Endodermal cell (in vitro differentiated cells): ENCODE measurements at regions not wholly inside any gene's neighbourhood (a gene's known extent, or its start where the extent isn't known, plus 50 kb on each side); places are given as distances from the start of the nearest gene placed in this dataset.

ENCODE experiments used
- DNase-seq: peaks from one replicate; pipeline ENCODE4 v3.0.0-alpha.2; 2017
- H3K27ac ChIP-seq: 2 replicates; pipeline ENCODE4 v1.5.1; 2013; ENCODE audit warnings: mild to moderate bottlenecking, low read depth, low read length, moderate library complexity
- H3K27me3 ChIP-seq: 2 replicates; pipeline ENCODE4 v1.6.1; 2013; ENCODE audit warnings: mild to moderate bottlenecking, low read length, moderate library complexity; ENCODE audit not compliant: insufficient read depth, control insufficient read depth, poor library complexity, severe bottlenecking
- H3K36me3 ChIP-seq: 2 replicates; pipeline ENCODE4 v1.7.0; 2013; ENCODE audit warnings: mild to moderate bottlenecking, low read length, moderate library complexity; ENCODE audit not compliant: control insufficient read depth, insufficient read depth
- H3K4me1 ChIP-seq: one replicate; pipeline ENCODE4 v1.7.0; 2013; ENCODE audit warnings: low read length; ENCODE audit not compliant: control insufficient read depth, insufficient read depth
- H3K4me3 ChIP-seq: 2 replicates; pipeline ENCODE4 v1.5.1; 2013; ENCODE audit warnings: mild to moderate bottlenecking, low read length, moderate library complexity
- H3K9ac ChIP-seq: 2 replicates; pipeline ENCODE4 v1.6.1; 2013; ENCODE audit warnings: mild to moderate bottlenecking, low read length, moderate library complexity; ENCODE audit not compliant: poor library complexity, severe bottlenecking; ENCODE audit errors: extremely low read depth
- H3K9me3 ChIP-seq: 2 replicates; pipeline ENCODE4 v1.6.1; 2013; ENCODE audit warnings: mild to moderate bottlenecking, low read length, moderate library complexity; ENCODE audit not compliant: control insufficient read depth
- H3K27ac Mint-ChIP-seq: 2 replicates; pipeline ENCODE4 v1.8.0; 2020; ENCODE audit warnings: mixed read lengths
- H3K27me3 Mint-ChIP-seq: 2 replicates; pipeline ENCODE4 v1.8.0; 2021; ENCODE audit warnings: mild to moderate bottlenecking, mixed read lengths; ENCODE audit not compliant: insufficient read depth
- H3K36me3 Mint-ChIP-seq: 2 replicates; pipeline ENCODE4 v1.8.0; 2020; ENCODE audit warnings: low read depth, mixed read lengths
- H3K4me1 Mint-ChIP-seq: 2 replicates; pipeline ENCODE4 v1.8.0; 2020; ENCODE audit warnings: mixed read lengths
- H3K4me3 Mint-ChIP-seq: 2 replicates; pipeline ENCODE4 v1.8.0; 2020; ENCODE audit warnings: mild to moderate bottlenecking, moderate library complexity, mixed read lengths
- H3K9me3 Mint-ChIP-seq: 2 replicates; pipeline ENCODE4 v1.8.0; 2020; ENCODE audit warnings: mild to moderate bottlenecking, mixed read lengths
- CTCF ChIP-seq: fragments of 200-600 bp; sonication (generic); conservative IDR thresholded peaks from 2 replicates; pipeline ENCODE4 v1.5.0; 2021; ENCODE audit warnings: antibody characterized with exemption, mild to moderate bottlenecking
- WGBS, 2 experiments: methylation state at CpG; one replicate each; pipeline versions ENCODE4 v1.1.5 to v1.1.7; 2013; ENCODE audit warnings: missing lambda C conversion rate in 2 of 2, mixed read lengths in 1 of 2; ENCODE audit not compliant: insufficient coverage in 1 of 2, insufficient read length in 1 of 2; 5-methylcytosine and 5-hydroxymethylcytosine counted together

GRCh38 chr15:38646716-38647115 is 82.1 kb upstream of the RASGRP1 start:
- Histone ChIP-seq H3K9me3 (peaks cover 19% of the 10 kb centered on the region), H3K36me3 (no peaks in the 10 kb centered on the region), H3K4me1 (peaks cover 10% of the 10 kb centered on the region), H3K9ac (no peak overlapping the region), H3K27ac (no peak overlapping the region), H3K27me3 (no peaks in the 10 kb centered on the region), H3K4me3 (no peak overlapping the region)
- H3K9me3 Mint-ChIP-seq = peaks cover 29% of the 10 kb centered on the region
- H3K36me3 Mint-ChIP-seq = no peaks in the 10 kb centered on the region
- H3K27me3 Mint-ChIP-seq = peaks cover 7% of the 10 kb centered on the region
- no peak for TF ChIP-seq CTCF
- WGBS, 2 experiments = 87 to 94% methylated on average over 2 to 3 of the region's 3 CpGs
- no peak overlapping the region for H3K27ac Mint-ChIP-seq
- DNase-seq = no peak
- peaks cover 39% of the 10 kb centered on the region for H3K4me1 Mint-ChIP-seq
- H3K4me3 Mint-ChIP-seq = no peak overlapping the region

- Histone ChIP-seq H3K27ac (no peak overlapping the region), H3K36me3 (no peaks in the 10 kb centered on the region), H3K9ac (no peak overlapping the region), H3K9me3 (peaks cover 19% of the 10 kb centered on the region), H3K27me3 (no peaks in the 10 kb centered on the region), H3K4me3 (no peak overlapping the region), H3K4me1 (peaks cover 13% of the 10 kb centered on the region)
- H3K27me3 Mint-ChIP-seq = peaks cover 4% of the 10 kb centered on the region
- H3K9me3 Mint-ChIP-seq = peaks cover 29% of the 10 kb centered on the region
- peak; percentile 74 for TF ChIP-seq CTCF
- H3K4me1 Mint-ChIP-seq = peaks cover 42% of the 10 kb centered on the region
- no peak for DNase-seq
- no peak overlapping the region for H3K4me3 Mint-ChIP-seq
- H3K36me3 Mint-ChIP-seq = no peaks in the 10 kb centered on the region
- H3K27ac Mint-ChIP-seq = no peak overlapping the region
Measured at GRCh38 chr15:38647683-38648082, 83.1 kb upstream of the RASGRP1 start.

GRCh38 chr15:38648121-38648843 is 83.7 kb upstream of the RASGRP1 start:
- H3K36me3 ChIP-seq = no peaks in the 10 kb centered on the region
- no peak for DNase-seq
- peaks cover 18% of the 10 kb centered on the region for H3K4me1 ChIP-seq
- no peak overlapping the region for H3K9ac ChIP-seq
- TF ChIP-seq CTCF = no peak
- H3K27me3 Mint-ChIP-seq = peaks cover 3% of the 10 kb centered on the region
- peaks cover 44% of the 10 kb centered on the region for H3K4me1 Mint-ChIP-seq
- no peak overlapping the region for H3K4me3 Mint-ChIP-seq
- WGBS, 2 experiments = 92 to 93% methylated on average over 8 to 10 of the region's 10 CpGs
- H3K9me3 ChIP-seq = peaks cover 19% of the 10 kb centered on the region
- H3K36me3 Mint-ChIP-seq = no peaks in the 10 kb centered on the region
- H3K27ac ChIP-seq = no peak overlapping the region
- H3K4me3 ChIP-seq = no peak overlapping the region
- H3K9me3 Mint-ChIP-seq = peaks cover 26% of the 10 kb centered on the region
- H3K27me3 ChIP-seq = no peaks in the 10 kb centered on the region
- H3K27ac Mint-ChIP-seq = no peak overlapping the region
